GM11168 (cell line): ENCODE measurements at regions not wholly inside any gene's neighbourhood (a gene's known extent, or its start where the extent isn't known, plus 50 kb on each side); places are given as distances from the start of the nearest gene placed in this dataset.

ENCODE experiments used
- in situ Hi-C: fragments of 300-500 bp; cut with MboI; formaldehyde crosslinking; loops from one replicate; pipeline ENCODE4 v1.12.0; 2022; ENCODE audit warnings: low sequenced_read_pairs; ENCODE audit not compliant: unreplicated experiment

DNA sequence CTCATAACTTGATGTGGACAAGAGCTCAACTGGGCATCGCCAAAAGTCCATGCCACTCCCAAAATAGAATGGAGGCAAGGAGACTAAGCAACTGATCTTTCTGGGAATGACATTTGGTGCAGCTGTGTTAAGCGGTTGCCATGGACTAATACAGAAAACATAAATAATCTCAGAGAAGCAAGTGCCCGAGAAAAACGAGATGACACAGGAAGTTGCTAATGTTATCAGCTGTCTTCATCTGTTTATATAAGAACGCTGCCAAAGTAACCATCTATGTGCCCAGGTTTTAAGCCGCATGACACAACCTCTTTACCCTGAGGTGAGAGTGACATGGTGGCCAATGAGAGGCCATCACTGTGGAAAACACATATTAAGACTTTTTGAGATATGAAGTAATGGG, 54.9 kb upstream of the SACS start:
- in situ Hi-C loops, result no loop called here

DNA sequence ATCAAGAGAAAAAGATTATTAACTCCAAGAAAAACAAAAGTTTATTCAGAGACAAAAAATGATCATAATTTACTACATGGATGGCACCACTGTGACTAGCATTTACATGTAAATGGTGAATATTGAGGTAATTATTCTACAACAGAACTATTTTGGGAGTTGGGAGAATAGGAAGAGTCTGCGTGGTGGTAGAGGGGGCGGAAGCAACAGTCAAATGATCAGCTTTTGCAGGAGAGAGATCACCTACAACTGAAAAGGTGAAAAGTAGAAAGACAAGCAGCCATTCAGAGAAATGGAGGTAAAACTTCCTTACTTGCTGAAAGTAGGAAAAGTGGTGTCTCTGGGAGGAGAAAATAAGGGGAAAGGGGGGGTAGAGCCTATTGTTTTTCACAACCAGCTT, 62.8 kb upstream of the SACS start:
- in situ Hi-C loops, result no loop called here

DNA sequence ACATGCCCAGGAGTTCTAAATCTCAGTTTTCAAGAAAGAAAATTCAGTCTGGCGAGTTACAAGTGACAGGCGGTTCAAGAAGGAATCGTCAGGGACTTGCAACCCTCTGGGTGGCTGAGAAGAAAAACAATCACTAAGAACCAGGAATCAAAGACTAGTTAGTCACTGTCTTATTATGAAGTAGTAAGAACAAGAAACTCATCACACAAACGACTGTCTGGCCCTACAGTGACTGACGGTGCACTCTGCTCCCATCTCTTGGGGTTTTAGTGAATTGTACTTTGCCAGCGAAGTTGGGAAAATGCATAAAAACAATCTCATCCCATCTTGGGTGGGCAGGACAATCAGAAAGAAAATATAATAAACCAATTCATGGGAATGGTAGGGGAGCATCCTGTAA, 63.7 kb upstream of the SACS start:
- in situ Hi-C loops, result no loop called here

DNA sequence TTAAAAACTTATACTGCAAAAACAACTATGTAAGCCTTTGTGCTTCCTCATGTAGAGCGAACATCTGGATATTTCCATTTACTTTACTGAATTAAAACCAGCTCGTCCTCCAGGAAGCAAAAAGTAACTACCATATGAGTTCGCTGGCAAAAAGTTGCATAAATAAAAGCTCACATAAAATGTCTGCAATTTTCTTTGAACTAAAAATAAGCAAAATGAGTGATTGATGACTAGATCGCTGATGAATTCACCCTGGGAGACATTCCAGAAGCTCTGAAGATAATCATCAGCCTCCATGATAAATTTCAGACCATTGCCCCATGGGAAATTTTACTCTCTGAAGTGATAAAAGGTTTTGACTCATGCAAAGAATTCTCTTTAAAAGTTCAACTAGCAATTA, 67.3 kb upstream of the SACS start:
- in situ Hi-C loops, result no loop called here

DNA sequence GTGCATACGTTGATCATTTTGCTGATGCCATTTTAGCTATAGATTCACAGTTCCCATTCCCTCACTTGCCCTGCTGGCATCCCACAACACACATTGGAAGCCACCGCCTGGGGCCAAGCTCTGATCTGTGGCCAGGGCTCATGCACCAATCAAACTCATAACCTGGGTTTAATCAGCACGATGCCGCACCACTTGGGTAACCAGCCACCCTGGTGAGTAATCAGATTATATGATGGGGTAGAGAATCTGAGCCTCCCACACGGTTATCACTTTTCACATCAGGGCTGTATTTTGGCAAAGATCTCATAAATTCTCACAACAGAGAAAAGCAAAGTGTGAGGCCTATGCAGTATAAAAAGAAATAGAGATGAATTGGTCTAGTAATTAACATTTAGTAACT, 66.0 kb upstream of the TNFRSF19 start:
- in situ Hi-C loops, result no loop called here

DNA sequence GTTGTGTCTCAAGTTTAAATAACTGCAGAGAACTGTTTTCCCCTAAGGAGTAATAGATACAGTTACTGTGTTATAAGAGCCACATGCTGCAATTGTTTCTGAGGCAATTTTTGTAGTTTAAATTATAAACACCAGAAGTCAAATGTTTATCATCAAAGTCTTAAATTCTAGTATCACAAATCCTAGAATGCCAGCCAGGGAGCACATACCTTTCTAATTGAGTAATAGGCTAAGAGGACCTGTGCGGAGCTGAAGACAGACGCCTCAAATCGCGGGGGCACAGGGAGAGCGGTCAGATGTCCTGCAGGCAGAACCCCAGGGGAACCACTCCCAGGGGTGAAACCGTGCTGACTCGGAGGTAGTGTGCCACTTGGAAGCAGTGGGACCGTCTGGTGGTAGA, 65.2 kb upstream of the TNFRSF19 start:
- in situ Hi-C loops, result no loop called here

DNA sequence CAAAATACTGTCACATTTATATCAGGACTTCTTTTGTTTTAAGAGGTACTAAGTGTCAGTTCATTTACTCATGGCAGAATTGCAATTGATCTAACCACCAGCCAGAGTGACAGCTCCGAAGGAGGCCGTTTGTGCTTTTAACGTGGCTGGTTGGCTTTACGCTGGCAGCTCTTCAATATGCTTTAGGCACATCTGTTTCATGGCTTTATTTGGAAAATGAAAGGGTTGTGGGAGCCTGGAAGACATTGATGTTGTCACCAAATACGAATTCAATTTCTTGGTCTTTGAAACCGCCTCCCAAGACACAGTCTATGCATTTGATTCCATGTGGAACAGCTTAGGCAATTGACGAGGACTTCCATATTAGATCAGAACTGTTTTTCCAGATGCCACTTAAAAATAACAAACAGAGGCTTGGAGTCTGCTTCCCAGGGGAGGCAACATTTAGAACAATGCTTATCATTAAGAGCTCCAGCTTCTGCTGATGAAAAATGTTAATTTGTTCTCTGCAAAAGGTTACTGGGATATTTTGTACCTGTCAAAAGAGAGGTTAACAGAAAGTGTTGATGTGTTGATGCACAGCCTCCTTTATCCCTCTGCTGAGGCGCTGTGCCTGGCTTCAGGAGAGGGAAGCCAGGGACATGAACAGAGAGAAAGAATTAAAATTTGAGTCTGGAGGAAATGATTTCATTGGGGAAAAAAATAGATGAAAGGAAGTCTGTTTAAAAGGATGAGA, 64.0 kb upstream of the TNFRSF19 start:
- in situ Hi-C loops, result no loop called here

DNA sequence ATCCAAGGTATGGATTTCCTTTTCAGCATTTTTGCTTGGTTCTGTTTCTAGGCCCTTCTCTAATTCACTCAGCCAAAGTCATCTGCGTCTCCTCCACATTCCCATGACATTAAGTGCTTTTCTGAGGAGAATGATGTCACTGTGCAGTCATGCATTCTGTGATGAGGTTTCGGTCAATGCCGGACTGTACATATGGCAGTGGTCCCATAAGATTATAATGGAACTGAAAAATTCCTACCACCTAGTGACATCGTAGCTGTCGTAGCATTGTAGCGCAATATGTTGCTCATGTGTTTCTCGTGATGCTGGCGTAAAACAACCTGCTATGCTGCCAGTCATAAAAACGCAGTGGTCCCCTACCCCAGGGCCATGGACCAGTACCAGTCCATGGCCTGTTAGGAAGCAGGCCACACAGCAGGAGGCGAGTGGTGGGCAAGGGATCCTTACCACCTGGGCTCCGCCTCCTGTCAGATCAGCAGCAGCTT, 63.4 kb upstream of the TNFRSF19 start:
- in situ Hi-C loops, result no loop called here

DNA sequence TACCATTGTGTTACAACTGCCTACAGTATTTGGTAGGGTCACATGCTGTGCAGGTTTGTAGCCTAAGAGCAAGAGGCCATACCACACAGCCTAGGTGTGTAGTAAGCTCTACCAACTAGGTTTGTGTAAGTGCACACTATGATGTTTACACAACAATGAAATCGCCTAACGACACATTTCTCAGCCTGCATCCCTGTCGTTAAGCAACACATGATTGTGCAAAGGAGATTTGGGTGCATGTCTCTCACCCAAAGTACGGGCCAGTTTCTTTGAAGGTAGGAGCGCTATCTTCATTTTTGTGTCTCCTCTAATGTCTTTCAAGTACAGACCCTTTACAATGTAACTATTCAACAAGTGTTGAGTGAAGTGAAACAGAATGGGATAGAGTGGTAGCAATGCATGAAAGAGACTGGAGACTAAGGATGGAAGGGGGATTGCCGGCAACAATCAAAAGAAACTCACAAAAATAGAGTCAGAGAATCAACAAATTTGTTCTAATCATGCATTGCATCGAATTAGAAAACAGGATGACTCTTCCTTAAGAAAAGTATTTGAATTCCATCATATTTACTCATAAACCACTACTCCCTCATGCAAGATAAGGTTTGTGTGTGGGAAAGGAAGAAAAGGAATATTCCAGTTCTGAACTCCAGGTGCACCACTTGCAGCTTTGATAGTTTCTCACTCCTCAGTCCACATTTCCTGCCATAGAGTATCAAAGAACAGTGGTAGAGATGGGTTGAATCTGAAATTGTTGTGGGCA, 60.2 kb upstream of the TNFRSF19 start:
- in situ Hi-C loops, result loop anchor here (5.0 kb wide), 1 partner anchor 57 kb away; no protein-coding TSS in a partner anchor

DNA sequence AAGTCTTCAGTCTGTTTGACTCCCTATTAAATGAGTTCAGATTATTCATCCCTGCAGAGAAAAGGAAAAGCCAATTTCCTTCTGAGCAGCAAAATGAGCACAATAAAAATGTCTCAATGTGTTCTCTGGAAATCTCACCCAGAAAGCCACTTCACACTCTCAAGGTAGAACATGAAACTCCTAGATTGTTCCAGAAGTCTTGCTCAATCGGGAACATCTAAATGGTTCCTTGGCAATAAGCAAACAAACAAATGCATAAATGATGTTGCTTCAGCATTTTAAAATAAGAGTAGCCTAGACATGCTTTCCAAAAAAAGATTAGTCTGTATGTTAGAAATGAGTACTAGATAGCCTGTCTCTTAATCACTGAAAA, 59.7 kb upstream of the TNFRSF19 start:
- in situ Hi-C loops, result loop anchor here (5.0 kb wide), 1 partner anchor 57 kb away; no protein-coding TSS in a partner anchor

DNA sequence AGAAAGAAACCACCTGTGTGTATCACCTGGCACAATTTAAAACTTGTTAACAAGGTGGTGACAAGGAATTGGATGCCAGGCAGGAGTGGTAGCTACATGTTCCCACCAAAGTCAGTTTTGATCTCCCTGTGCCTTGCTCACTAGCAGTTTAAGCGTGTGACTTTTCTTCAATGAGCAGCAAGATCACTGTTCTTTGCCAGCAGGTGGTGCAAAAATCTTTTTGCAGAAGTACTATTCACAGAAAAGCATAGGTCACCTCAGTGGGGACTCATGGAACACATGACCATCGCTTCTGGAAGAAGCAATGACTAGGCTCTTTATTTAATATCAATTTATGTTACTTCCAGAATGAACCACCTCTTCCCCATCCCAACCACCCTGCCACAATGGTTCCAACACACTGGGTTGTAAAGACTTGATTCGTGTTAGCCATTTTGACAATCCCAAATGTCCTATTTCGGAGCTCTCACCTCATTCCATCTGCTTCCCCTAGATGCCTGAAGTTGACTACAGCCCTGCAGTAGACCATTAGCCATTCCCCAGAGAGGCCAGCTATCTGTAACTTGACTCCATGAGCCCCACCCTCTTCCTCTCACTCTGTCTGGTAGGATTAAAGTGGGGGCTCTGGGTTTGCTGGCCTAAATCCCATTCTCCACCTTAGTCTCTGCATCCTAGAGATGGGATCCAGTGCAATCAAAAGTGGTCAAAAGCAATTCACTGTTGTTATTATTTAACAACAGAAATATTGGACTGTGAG, 59.1 kb upstream of the TNFRSF19 start:
- in situ Hi-C loops, result loop anchor here (5.0 kb wide), 1 partner anchor 56 kb away; no protein-coding TSS in a partner anchor

DNA sequence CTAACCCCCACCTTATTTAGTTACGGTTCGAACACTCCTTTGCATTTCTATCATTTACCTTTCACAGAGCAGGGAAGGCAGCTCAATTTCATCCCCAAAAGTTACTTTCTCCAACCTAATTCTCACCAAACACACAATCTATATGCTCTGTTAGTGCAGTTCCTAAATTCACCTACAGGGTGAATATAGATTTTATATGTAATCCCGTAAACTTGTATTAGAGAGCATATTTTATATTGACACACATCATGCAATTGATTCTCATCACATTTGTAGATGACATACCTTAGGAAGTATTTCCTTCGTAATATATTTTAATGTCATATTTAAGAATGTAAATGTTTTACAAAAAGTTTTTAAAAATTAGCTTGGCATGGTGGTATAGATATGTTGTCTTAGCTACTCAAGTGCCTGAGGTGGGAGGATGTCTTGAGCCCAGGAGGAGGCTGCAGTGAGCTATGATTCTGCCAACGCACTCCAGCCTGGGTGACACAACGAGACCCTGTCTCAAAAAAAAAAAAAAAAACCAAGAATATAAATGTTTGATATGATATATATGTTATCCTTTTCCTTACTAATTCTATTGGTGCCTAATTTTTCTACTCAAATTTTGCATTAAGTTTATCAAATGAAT, 57.3 kb upstream of the TNFRSF19 start:
- in situ Hi-C loops, result loop anchor here (5.0 kb wide), 1 partner anchor 54 kb away; no protein-coding TSS in a partner anchor

DNA sequence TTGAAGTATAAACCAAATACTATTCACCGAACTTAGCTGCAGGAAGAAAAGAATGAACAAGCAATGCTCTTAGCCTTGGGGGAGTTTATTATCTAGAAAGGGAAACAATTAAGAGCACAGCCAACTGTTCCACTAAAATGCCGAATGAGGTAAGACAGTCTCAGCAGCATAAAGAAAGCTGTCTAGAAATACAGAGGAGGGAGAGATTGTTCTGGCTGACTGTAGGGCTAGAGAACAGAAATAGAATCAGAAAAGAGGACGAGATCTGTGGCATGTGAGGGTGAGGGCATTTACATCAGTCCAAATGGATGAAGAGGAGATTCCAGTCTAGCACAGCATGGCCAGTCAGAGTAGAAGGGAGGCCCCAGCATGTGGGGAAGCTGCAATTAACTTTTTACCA, 56.8 kb upstream of the TNFRSF19 start:
- in situ Hi-C loops, result loop anchor here (5.0 kb wide), 1 partner anchor 54 kb away; no protein-coding TSS in a partner anchor

DNA sequence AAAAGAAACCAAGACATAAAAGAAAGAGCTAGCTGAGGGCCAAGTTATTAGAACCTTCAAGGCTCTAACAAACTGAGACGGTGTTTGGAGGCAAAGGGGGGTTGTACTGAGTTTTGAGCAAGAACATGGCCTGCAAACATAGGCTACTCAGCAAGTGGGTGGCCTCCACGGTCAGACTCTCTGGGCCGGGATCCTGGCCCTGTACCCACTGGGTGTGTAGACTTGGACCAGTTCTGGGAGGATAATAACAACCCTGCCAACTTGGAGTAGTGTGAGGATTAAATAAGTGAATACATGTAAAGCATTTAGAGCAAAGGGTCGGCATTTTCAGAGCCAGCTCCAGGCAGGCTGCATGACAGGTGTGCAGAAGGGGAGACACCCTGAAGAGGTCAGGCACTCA, 56.1 kb upstream of the TNFRSF19 start:
- in situ Hi-C loops, result loop anchor here (5.0 kb wide), 1 partner anchor 53 kb away; no protein-coding TSS in a partner anchor

DNA sequence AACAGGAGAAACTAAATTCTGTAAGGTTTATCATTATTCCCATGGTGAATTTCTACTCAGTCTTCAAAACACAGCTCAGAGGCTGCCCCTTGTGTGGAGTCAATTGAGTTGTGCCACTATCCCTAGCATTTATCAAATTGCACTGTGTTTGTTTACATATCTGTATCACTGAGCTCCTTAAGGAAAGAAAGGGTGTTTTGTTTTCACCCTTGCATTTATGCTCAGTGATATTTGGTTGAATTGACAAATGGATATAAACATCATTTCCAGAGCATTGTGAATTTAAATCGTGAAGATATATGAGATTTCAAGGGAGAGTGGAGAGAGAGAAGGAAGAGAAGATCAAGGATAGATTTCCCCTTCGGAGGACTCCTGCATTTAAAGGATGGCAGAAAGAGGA, 55.1 kb upstream of the TNFRSF19 start:
- in situ Hi-C loops, result no loop called here

DNA sequence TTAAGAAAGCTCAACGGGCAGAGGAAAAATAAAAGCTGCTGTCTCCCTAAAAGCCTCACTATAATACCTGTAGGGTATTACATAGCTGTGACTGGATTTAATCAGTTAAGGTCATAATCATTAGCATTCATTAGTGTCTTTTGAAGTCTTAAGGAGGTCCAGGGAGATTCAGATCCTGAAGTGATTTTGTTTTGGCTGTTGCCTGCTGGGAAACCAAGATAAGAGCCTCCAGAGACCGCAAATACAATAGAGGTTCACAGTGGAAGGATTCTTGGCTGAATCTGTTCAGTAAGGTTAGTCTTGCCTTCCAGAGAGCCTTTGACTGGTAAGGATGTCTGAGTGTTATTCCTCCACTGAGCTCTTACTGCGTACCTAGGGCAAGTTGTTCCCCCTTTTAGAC, 54.0 kb upstream of the TNFRSF19 start:
- in situ Hi-C loops, result no loop called here

DNA sequence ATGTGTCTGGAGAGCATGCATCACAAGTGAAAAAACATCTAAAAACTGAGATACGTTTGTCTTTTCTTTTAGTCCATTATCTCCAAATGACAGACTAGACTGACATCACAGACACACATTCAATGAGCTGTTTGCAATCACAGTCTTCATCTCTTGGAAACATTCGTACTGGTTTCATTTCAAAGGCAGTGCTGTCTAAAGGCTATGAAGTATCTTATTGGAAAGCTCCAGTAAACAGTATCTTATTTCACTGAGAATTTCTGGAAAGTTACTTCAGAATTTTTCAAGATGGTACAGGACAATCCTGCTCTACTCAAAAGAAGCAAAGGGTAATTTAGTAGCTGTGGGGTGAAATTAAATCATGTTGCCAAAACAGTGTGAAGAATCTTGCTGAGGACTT, 53.5 kb upstream of the TNFRSF19 start:
- in situ Hi-C loops, result no loop called here

DNA sequence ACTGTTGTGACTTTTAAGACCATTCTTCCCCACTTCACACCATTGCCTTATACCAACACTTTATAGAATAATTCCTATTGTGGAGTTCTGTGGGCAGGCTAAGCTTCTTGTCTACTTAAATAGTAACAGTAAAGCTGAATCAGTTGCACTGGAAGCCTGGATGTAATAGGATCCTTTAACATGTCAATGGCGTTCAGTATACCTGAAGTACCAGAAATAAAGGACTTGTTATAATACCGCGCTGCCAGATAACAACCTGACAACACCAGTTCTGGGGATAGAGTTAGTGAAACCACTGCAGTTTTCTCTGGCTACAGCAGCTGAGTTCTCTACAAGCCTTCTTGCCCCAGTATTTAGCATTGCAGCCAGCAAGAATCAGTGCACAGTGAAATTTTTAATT, 52.0 kb upstream of the TNFRSF19 start:
- in situ Hi-C loops, result no loop called here
